ENCODE measurements at regions not wholly inside any gene's neighbourhood (a gene's known extent, or its start where the extent isn't known, plus 50 kb on each side); places are given as distances from the start of the nearest gene placed in this dataset.
A peak's percentile ranks its signal among the peaks of the same experiment; 100 is the strongest.

DNA sequence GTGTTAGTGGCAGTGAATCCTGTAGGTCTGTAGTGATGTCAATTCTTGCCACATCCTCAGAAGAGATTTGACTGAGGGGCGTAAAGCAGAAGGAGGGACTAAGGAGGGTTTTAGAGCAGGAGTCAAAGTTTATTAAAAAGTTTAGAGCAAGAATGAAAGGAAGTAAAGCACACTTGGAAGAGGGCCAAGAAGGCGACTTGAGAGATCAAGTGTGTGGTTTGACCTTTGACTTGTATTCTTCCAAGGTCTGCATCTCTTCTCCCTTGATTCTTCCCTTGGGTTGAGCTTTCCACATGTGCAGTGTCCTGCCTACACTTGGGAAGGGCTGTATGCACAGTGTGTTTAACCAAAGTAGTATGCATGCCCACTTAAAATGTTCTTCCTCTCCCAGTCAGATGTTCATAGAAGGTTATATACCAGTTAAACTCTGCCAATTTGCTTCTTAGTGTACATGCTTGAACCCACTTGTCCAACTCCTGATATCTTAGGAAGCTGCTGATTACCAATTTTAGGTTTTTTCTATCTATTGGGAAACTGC, 627.6 kb downstream of the MMUT start:
- DNase-seq (ENCODE audit: low spot score), result no peak
- ATAC-seq, result no peak

DNA sequence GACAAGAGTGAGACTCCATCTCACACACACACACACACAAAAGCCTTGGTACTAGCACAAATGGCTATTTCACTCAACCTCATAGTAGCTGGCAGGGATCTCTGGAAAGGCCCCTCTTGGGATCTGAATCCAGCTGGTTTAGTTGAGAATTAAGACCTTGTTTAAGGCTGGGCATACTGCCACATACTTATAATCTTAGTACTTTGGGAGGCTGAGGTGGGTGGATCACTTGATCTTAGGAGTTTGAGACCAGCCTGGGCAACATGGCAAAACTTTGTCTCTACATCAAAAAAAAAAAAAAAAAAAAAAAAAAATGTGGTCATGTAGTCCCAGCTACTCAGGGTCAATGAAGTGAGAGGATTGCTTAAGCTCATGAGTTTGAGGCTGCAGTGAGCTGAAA, 628.3 kb downstream of the MMUT start:
- DNase-seq (ENCODE audit: low spot score), result no peak
- no peak for ATAC-seq

GRCh38 chr6:48833916-48834315, 629.1 kb downstream of the MMUT start:
- DNase-seq (ENCODE audit: low spot score), result no peak
- no peak for ATAC-seq

- no peak for DNase-seq (ENCODE audit: low spot score)
These were observed 636.0 kb downstream of the MMUT start for GRCh38 chr6:48826901-48827701.

DNA sequence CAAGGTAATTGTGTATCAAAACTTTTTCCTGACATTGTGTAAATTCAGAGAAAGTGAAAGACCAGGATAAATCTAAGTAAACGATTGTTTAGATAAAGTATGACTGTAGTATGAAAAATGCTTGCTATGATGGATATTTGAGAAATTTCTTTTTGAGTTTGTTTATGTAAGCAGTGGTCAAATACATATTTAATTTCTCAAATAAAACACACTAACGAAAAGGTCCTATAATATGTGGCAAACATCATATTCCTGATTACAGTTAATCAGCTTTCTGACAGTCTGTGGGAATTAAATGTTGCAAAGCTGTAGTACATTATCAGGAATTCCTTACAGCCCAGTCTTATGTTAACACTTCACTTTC, 636.9 kb downstream of the MMUT start:
- ATAC-seq, result no peak

More at GRCh38 chr6:48826901-48827701, 636.0 kb downstream of the MMUT start:
- no peak for ATAC-seq

GRCh38 chr6:48825501-48826151, 637.4 kb downstream of the MMUT start:
- DNase-seq (ENCODE audit: low spot score) (no peak), ATAC-seq (no peak)

More for the DNA sequence above, 636.9 kb downstream of the MMUT start:
- no peak for DNase-seq (ENCODE audit: low spot score)

GRCh38 chr6:48818052-48818412, 645.0 kb downstream of the MMUT start:
- ATAC-seq (no peak), DNase-seq (ENCODE audit: low spot score) (no peak)

GRCh38 chr6:48817333-48818051, 645.6 kb downstream of the MMUT start:
- DNase-seq (ENCODE audit: low spot score) (no peak), ATAC-seq (no peak)

DNA sequence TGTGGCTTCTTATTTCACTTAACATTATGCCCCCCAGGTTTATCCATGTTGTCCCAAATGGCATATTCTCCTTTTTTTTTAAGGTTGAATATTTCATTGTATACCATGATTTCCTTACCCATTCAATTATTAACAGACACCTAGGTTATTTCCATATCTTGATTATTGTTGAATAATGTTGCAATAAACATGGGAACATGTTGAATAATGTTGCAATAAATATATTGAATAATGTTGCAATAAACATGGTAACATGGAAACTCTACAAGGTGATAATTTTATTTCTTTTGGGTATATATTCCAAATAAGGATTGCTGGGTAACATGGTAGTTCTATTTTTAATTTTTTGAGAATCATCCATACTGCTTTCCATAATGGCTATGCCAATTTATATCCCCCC, 648.1 kb downstream of the MMUT start:
- DNase-seq (ENCODE audit: low spot score), result no peak
- ATAC-seq, result no peak

DNA sequence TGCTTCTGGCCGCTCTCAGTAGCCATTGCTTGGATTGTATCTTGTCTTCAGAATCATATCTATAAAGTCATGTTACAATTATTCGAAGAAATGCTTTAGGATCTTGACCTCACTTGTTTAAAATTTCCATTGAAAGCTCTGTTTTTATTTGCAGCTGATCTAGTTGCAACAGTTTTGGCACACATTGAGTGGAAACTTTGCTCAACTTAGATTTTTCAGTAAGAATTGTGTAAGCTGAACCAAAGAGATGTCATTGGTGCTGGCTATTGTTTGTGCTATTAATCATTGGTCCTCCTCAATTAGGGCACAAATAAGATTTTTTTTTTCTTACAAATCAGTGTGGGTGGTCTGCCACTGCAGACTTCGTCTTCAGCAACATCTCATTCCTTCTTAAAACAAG, 649.2 kb downstream of the MMUT start:
- DNase-seq (ENCODE audit: low spot score), result no peak
- ATAC-seq, result no peak

DNA sequence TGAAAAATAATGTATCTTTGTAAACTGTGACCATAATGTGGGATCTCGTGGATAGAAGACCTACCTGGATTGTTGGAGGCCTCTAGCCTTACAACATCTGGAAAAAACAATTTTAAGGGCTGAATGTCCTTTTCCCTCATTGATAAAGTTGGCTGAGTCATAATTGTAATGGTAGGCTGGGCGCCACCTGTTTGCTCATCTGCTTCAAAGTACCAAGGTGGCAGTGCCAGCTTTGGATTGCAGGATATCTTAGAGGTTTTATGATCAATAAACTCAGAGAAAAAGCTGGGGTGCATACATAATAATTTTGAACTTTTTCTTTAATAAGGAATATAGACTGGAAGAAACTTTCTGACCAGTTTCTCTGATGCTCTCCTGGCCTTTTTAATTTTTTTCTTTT, 653.4 kb downstream of the MMUT start:
- DNase-seq (ENCODE audit: low spot score), result no peak
- ATAC-seq, result no peak

DNA sequence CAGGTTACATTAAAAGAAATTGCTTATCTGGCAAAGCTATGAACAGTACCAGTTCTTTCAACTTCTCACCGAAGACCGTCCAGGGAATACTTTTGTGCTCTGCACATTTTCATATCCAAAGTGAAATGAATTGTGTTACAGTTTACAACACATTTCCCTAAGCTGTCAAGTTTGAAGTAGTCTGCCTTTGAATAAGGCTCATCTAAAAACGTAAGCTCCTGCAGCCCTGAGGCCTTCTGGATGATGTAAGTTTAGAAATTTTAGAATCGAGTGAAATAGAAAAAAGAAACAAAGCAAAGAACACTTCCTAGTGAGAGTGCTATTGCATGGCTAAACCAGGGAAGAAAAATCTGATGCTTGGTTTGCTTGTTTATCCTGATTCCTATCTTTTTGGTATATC, 653.8 kb downstream of the MMUT start:
- ATAC-seq, result no peak
- no peak for DNase-seq (ENCODE audit: low spot score)

DNA sequence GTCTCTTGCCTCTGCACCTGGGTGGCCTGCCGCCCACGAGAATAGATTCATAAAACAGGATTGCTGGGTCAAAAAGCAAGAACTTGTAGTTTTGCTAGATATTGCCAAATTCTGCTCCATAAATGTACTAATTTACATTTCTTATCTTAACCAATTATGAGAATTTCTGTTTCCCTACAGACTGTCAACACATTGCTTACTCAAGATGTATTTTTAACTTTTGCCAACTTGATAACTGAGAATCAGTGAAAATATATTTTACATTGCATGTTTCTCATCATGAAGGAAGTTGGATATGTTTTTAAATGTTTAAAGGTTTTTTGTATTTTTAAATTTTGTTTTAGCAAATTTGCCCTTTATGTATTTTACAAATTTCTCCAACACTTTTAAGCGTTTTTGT, 664.8 kb downstream of the MMUT start:
- DNase-seq (ENCODE audit: low spot score), result no peak
- no peak for ATAC-seq

GRCh38 chr6:48782225-48782624, 671.2 kb upstream of the PTCHD4 start:
- no peak for ATAC-seq
- DNase-seq (ENCODE audit: low spot score), result no peak

DNA sequence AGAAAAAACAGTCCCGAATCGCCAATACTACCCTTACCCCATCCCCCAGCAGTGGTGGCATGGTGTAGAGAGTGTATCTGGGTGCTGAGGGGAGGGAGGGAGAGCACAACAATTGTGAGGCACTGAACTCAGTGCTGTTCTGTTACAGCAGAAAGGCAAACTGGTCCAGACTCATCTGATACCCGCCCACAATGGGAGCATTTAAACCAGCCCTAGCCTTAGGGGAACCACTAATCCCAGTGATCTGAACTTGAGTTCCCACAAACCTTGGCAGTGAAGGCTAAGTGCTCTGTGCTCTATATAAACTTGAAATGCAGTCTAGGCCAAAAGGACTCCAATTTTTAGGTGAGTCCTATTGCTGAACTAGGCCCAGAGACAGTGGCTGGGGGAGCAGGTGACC, 666.4 kb upstream of the PTCHD4 start:
- ATAC-seq, result no peak
- DNase-seq (ENCODE audit: low spot score), result no peak

GRCh38 chr6:48775157-48775556, 664.2 kb upstream of the PTCHD4 start:
- no peak for DNase-seq (ENCODE audit: low spot score)
- no peak for ATAC-seq

DNA sequence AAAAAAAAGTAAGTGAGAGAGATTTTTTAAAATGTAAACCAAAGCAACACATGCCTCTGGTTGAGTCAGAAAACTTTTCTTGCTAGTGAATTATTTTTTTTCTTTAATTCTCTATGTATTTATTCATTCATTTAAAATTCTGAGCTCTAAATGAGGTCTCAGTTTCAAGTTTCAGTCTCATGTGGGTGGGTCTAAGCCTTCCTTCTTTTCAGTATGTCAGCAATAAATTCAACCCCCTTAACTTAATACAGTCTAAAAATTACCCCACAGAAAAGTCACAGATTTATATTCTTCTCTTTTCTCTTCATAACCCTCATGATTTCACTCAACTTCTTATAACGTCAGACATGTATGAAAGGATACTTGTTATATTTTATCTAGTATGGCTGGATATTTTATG, 663.3 kb upstream of the PTCHD4 start:
- ATAC-seq, result no peak
- DNase-seq (ENCODE audit: low spot score), result no peak

DNA sequence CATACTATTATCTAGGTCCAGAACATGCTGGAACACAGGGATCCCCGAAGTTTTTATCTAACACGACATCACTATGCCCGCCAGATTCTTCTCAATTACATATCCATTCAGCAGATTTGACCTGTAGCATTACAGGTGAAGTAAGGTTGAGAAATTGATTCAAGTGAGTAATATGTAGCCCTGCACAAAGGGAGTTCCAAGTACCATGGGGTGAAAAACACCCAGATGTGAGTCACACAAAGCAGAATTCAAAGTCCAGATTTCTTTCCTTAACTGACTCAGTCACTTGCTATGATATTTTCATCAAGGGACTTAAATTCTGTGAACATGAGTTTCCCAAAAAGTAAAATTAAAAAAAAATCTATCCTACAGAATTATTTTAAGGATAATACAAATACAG, 655.4 kb upstream of the PTCHD4 start:
- DNase-seq (ENCODE audit: low spot score) (no peak), ATAC-seq (no peak)

DNA sequence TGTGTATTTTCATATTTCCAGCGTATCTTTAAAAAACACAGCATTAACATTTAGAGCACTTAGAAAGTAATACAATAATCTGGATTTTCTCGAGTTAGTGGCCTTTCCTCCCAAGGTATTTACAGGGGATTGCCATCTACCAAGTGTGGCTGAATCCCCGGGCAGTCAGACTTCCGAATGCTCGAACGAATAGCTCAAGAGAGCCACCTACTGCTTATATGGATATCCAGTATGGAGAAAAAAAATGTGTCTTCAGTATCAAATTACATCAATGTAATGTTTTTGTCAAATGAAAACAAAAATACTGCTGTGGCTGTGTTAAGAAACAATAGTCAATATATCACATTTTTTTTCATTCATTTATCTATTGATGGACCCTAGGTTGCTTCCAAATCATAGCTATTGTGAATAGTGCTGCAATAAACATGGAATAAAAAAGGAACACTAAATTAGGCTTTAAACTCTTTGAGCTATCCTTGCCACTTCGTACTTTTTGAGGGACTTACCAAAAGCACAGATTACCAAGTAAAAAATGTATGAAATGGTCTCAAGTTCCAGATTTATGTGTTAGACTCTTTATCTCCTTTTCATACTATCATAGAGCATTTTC, 654.5 kb upstream of the PTCHD4 start:
- peak; percentile 69 for ATAC-seq

DNA sequence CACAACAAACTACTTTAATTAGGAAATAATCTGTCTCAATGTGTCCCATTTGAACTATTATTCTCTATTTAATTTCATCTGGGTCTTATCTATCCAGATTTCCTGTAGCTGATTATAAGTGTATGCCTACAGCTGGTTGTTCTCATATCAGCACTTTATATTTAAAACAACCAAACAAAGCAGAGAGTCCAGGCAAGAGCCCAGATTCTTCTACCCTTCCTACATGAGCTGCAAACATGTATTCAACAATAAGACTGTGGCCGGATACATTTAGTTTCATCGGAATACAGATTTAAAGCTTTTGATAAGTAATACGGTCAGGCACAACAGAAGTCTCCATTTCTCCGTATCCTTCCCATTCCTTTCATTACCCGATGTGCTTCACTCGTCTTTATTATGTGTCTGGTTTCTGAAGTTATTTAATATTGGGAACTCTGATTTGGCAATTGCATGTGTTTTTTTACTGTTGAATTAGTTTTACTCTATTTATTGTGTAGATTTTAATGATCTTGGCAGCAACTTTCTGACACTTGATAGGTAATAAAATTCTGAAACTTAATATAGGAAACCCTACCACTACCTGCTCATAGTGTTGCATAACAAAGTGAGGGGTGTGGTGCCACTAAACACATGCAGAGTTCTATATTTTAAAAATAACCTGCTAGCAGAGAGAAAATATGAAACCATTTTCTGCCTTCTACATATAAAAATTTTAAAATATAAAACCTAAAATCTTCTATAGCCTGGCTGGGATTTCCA, 653.5 kb upstream of the PTCHD4 start:
- no peak for ATAC-seq
- no peak for DNase-seq (ENCODE audit: low spot score)

More for the DNA sequence above, 654.5 kb upstream of the PTCHD4 start:
- no peak for DNase-seq (ENCODE audit: low spot score)

DNA sequence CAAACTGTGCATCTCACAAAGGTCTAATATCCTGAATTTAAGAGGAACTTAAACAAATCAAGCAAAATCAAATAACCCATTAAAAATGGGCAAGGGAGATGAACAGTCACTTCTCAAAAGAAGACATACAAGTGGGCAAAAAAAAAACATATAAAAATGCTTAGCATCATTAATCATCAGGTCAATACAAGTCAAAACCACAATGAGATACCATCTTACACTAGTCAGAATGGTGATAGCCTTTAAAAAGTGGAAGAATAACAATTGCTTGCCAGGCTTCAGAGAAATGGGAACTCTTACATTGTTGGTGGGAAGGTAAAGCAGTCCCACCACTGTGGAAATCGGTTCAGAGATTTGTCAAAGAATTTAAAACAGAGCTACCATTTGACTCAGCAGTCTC, 646.7 kb upstream of the PTCHD4 start:
- ATAC-seq (no peak), DNase-seq (ENCODE audit: low spot score) (no peak)

Measured in left lobe of liver (tissue), 2 donors.